ENCODE measurements at regions not wholly inside any gene's neighbourhood (a gene's known extent, or its start where the extent isn't known, plus 50 kb on each side); places are given as distances from the start of the nearest gene placed in this dataset.

- no peak for DNase-seq (ENCODE audit: low spot score)
- ChIA-PET POLR2A (ENCODE audit: low non-redundant PET) (no interaction called here), CTCF (no interaction called here)
- no peak overlapping the region for H3K27ac ChIP-seq
- no peak for TF ChIP-seq CTCF (conservative IDR thresholded peaks at IDR 0.05; ENCODE audit: low read depth)
Measured at GRCh38 chrX:126886997-126887396, 67.5 kb downstream of the PRR32 start.

- H3K27ac ChIP-seq = no peak overlapping the region
- TF ChIP-seq CTCF (conservative IDR thresholded peaks at IDR 0.05; ENCODE audit: low read depth) = no peak
- ChIA-PET POLR2A (ENCODE audit: low non-redundant PET) (no interaction called here), CTCF (no interaction called here)
- no peak for DNase-seq (ENCODE audit: low spot score)
Measured at GRCh38 chrX:126900937-126901336, 81.4 kb downstream of the PRR32 start.

GRCh38 chrX:126929071-126929470 is 109.5 kb downstream of the PRR32 start:
- H3K27ac ChIP-seq = no peak overlapping the region
- no peak for DNase-seq (ENCODE audit: low spot score)
- no peak for TF ChIP-seq CTCF (conservative IDR thresholded peaks at IDR 0.05; ENCODE audit: low read depth)
- CTCF ChIA-PET = no interaction called here
- POLR2A ChIA-PET (ENCODE audit: low non-redundant PET) = no interaction called here

- H3K27ac ChIP-seq = no peak overlapping the region
- no peak for DNase-seq (ENCODE audit: low spot score)
- ChIA-PET POLR2A (ENCODE audit: low non-redundant PET) (no interaction called here), CTCF (no interaction called here)
- TF ChIP-seq CTCF (conservative IDR thresholded peaks at IDR 0.05; ENCODE audit: low read depth) = no peak
Measured at GRCh38 chrX:126967225-126967624, 147.7 kb downstream of the PRR32 start.

- no peak overlapping the region for H3K27ac ChIP-seq
- no peak for DNase-seq (ENCODE audit: low spot score)
- ChIA-PET CTCF (interaction anchor here (0.6 kb wide), 2 partner anchors 14 to 951 kb away, joined by 3 read pairs; no protein-coding TSS in a partner anchor), POLR2A (ENCODE audit: low non-redundant PET) (no interaction called here)
- no peak for TF ChIP-seq CTCF (conservative IDR thresholded peaks at IDR 0.05; ENCODE audit: low read depth)
Measured at GRCh38 chrX:126982158-126982557, 162.6 kb downstream of the PRR32 start.

GRCh38 chrX:126985027-126985426 is 165.5 kb downstream of the PRR32 start:
- DNase-seq (ENCODE audit: low spot score) = no peak
- ChIA-PET CTCF (interaction anchor here (0.6 kb wide), 1 partner anchor 936 kb away, joined by 3 read pairs; no protein-coding TSS in a partner anchor), POLR2A (ENCODE audit: low non-redundant PET) (no interaction called here)
- H3K27ac ChIP-seq = no peak overlapping the region
- TF ChIP-seq CTCF (conservative IDR thresholded peaks at IDR 0.05; ENCODE audit: low read depth) = no peak

GRCh38 chrX:126985981-126986380 is 166.5 kb downstream of the PRR32 start:
- no peak overlapping the region for H3K27ac ChIP-seq
- POLR2A ChIA-PET (ENCODE audit: low non-redundant PET) = no interaction called here
- no peak for TF ChIP-seq CTCF (conservative IDR thresholded peaks at IDR 0.05; ENCODE audit: low read depth)
- CTCF ChIA-PET = no interaction called here
- DNase-seq (ENCODE audit: low spot score) = no peak
